ENCODE measurements at regions not wholly inside any gene's neighbourhood (a gene's known extent, or its start where the extent isn't known, plus 50 kb on each side); places are given as distances from the start of the nearest gene placed in this dataset.
A peak's percentile ranks its signal among the peaks of the same experiment; 100 is the strongest.
"Not testable (repeated sequence)": the region's sequence is repeated elsewhere in the genome, so short reads cannot be mapped to it uniquely, and the experiment has no call there.

GRCh38 chr17:31660684-31661083 lies 198.4 kb downstream of the COPRS start:
- no peak for DNase-seq
- Histone ChIP-seq H3K27ac (no peak overlapping the region), H3K27me3 (0 out of 2 replicates have a peak, but pooled peaks cover 5% of the 10 kb centered on the region), H3K4me3 (no peak overlapping the region), H3K4me1 (no peaks in the 10 kb centered on the region), H3K36me3 (no peaks in the 10 kb centered on the region), H3K9me3 (replicated peaks) (peaks cover 12% of the 10 kb centered on the region)

GRCh38 chr17:31657876-31658275 lies 201.2 kb downstream of the COPRS start:
- Histone ChIP-seq H3K27ac (no peak overlapping the region), H3K36me3 (no peaks in the 10 kb centered on the region), H3K4me1 (no peaks in the 10 kb centered on the region), H3K9me3 (replicated peaks) (peaks cover under 1% of the 10 kb centered on the region), H3K4me3 (no peak overlapping the region), H3K27me3 (0 out of 2 replicates have a peak, but pooled peaks cover 5% of the 10 kb centered on the region)
- DNase-seq = no peak

GRCh38 chr17:31654936-31655335 lies 204.1 kb downstream of the COPRS start:
- H3K27me3 ChIP-seq = no peaks in the 10 kb centered on the region
- H3K9me3 ChIP-seq (replicated peaks) = no peaks in the 10 kb centered on the region
- no peaks in the 10 kb centered on the region for H3K4me1 ChIP-seq
- H3K36me3 ChIP-seq = no peaks in the 10 kb centered on the region
- DNase-seq = no peak
- H3K4me3 ChIP-seq = no peak overlapping the region
- H3K27ac ChIP-seq = no peak overlapping the region

GRCh38 chr17:31653691-31654090 lies 205.4 kb downstream of the COPRS start:
- DNase-seq = no peak
- Histone ChIP-seq H3K4me3 (no peak overlapping the region), H3K27ac (no peak overlapping the region)

GRCh38 chr17:31650756-31651520 lies 208.1 kb downstream of the COPRS start:
- no peak overlapping the region for H3K27ac ChIP-seq
- no peaks in the 10 kb centered on the region for H3K9me3 ChIP-seq (replicated peaks)
- no peak for DNase-seq
- no peaks in the 10 kb centered on the region for H3K4me1 ChIP-seq
- H3K36me3 ChIP-seq = no peaks in the 10 kb centered on the region
- H3K27me3 ChIP-seq = no peaks in the 10 kb centered on the region
- H3K4me3 ChIP-seq = no peak overlapping the region

More at GRCh38 chr17:31653691-31654090, 205.4 kb downstream of the COPRS start:
- Histone ChIP-seq H3K4me1 (no peaks in the 10 kb centered on the region), H3K9me3 (replicated peaks) (no peaks in the 10 kb centered on the region), H3K36me3 (no peaks in the 10 kb centered on the region), H3K27me3 (no peaks in the 10 kb centered on the region)

- H3K4me3 ChIP-seq = no peak overlapping the region
- no peak overlapping the region for H3K27ac ChIP-seq
- H3K27me3 ChIP-seq = no peaks in the 10 kb centered on the region
- H3K9me3 ChIP-seq (replicated peaks) = no peaks in the 10 kb centered on the region
- DNase-seq = no peak
- H3K4me1 ChIP-seq = no peaks in the 10 kb centered on the region
- H3K36me3 ChIP-seq = no peaks in the 10 kb centered on the region
Observed at GRCh38 chr17:31649302-31649701, 209.7 kb downstream of the COPRS start.

- Histone ChIP-seq H3K9me3 (replicated peaks) (no peaks in the 10 kb centered on the region), H3K4me3 (no peak overlapping the region), H3K27ac (no peak overlapping the region), H3K27me3 (no peaks in the 10 kb centered on the region), H3K4me1 (no peaks in the 10 kb centered on the region), H3K36me3 (no peaks in the 10 kb centered on the region)
- no peak for DNase-seq
Observed at GRCh38 chr17:31647661-31648060, 211.4 kb downstream of the COPRS start.

GRCh38 chr17:31646642-31647041 lies 212.4 kb downstream of the COPRS start:
- Histone ChIP-seq H3K4me1 (no peaks in the 10 kb centered on the region), H3K36me3 (no peaks in the 10 kb centered on the region), H3K27me3 (no peaks in the 10 kb centered on the region), H3K9me3 (replicated peaks) (no peaks in the 10 kb centered on the region), H3K4me3 (no peak overlapping the region), H3K27ac (no peak overlapping the region)
- no peak for DNase-seq

GRCh38 chr17:31645351-31645750 lies 213.7 kb downstream of the COPRS start:
- peak in 1 of 2 experiments; percentile 9 for DNase-seq
- Histone ChIP-seq H3K27ac (no peak overlapping the region), H3K9me3 (replicated peaks) (no peaks in the 10 kb centered on the region), H3K4me1 (no peaks in the 10 kb centered on the region), H3K4me3 (no peak overlapping the region), H3K27me3 (no peaks in the 10 kb centered on the region), H3K36me3 (no peaks in the 10 kb centered on the region)

- Histone ChIP-seq H3K36me3 (no peaks in the 10 kb centered on the region), H3K9me3 (replicated peaks) (peaks cover 3% of the 10 kb centered on the region; the same call in 1 of the 2 replicates), H3K4me1 (no peaks in the 10 kb centered on the region), H3K27ac (no peak overlapping the region), H3K27me3 (no peaks in the 10 kb centered on the region), H3K4me3 (no peak overlapping the region)
- no peak for DNase-seq
Observed at GRCh38 chr17:31631766-31632165, 227.3 kb downstream of the COPRS start.

- H3K36me3 ChIP-seq, H3K4me1 ChIP-seq, H3K27me3 ChIP-seq, H3K27ac ChIP-seq, DNase-seq, H3K4me3 ChIP-seq: not testable (repeated sequence)
- peaks cover 11% of the 10 kb centered on the region for H3K9me3 ChIP-seq (replicated peaks)
Observed at GRCh38 chr17:31630866-31631265, 228.2 kb downstream of the COPRS start.

- no peaks in the 10 kb centered on the region for H3K27me3 ChIP-seq
- DNase-seq = no peak
- H3K4me1 ChIP-seq = no peaks in the 10 kb centered on the region
- H3K27ac ChIP-seq = no peak overlapping the region
- no peak overlapping the region for H3K4me3 ChIP-seq
- no peaks in the 10 kb centered on the region for H3K36me3 ChIP-seq
- H3K9me3 ChIP-seq (replicated peaks) = peaks cover 11% of the 10 kb centered on the region
Observed at GRCh38 chr17:31629696-31630470, 229.2 kb downstream of the COPRS start.

GRCh38 chr17:31627960-31628359 lies 231.1 kb downstream of the COPRS start:
- Histone ChIP-seq H3K27me3 (no peaks in the 10 kb centered on the region), H3K4me3 (no peak overlapping the region), H3K4me1 (no peaks in the 10 kb centered on the region), H3K27ac (no peak overlapping the region), H3K36me3 (no peaks in the 10 kb centered on the region), H3K9me3 (replicated peaks) (peaks cover 11% of the 10 kb centered on the region)
- DNase-seq = no peak

GRCh38 chr17:31623990-31624389 lies 232.5 kb downstream of the RAB11FIP4 start:
- H3K27me3 ChIP-seq = no peaks in the 10 kb centered on the region

GRCh38 chr17:31622500-31622899 lies 231.0 kb downstream of the RAB11FIP4 start:
- no peaks in the 10 kb centered on the region for H3K36me3 ChIP-seq
- DNase-seq = no peak
- no peaks in the 10 kb centered on the region for H3K27me3 ChIP-seq
- H3K4me3 ChIP-seq = no peak overlapping the region
- H3K9me3 ChIP-seq (replicated peaks) = peaks cover 11% of the 10 kb centered on the region
- H3K27ac ChIP-seq = no peak overlapping the region
- no peaks in the 10 kb centered on the region for H3K4me1 ChIP-seq

More at GRCh38 chr17:31623990-31624389, 232.5 kb downstream of the RAB11FIP4 start:
- no peaks in the 10 kb centered on the region for H3K4me1 ChIP-seq
- H3K9me3 ChIP-seq (replicated peaks) = peaks cover 11% of the 10 kb centered on the region
- no peak overlapping the region for H3K27ac ChIP-seq
- DNase-seq = no peak
- H3K4me3 ChIP-seq = no peak overlapping the region
- no peaks in the 10 kb centered on the region for H3K36me3 ChIP-seq

All from SJCRH30 (cell line).